ENCODE measurements at regions not wholly inside any gene's neighbourhood (a gene's known extent, or its start where the extent isn't known, plus 50 kb on each side); places are given as distances from the start of the nearest gene placed in this dataset.
"Not testable (repeated sequence)": the region's sequence is repeated elsewhere in the genome, so short reads cannot be mapped to it uniquely, and the experiment has no call there.

DNA sequence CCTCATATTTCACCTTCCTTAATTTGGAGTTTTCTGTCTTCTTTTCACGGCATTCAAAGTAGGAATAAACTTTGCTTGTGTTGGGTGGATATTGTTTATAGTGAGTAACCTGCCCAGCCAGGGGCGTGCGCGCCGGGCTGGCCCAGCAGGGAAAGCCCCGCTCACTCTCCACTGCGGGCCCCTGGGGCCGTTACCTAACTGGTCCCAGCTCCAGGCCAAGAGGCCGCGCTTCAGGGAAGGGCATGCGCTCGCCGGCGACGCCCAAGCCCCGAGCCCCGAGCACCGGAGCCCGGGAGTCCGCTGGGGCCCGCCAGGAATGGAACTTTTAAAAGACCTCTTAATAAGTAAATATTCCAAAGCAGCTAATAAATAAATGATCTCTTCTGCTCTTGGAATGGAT lies 601.3 kb upstream of the ANKRD30A start:
- H3K4me3 Mint-ChIP-seq; CTCF ChIA-PET; H3K27me3 Mint-ChIP-seq; intact Hi-C loops (cut with DNase I, micrococcal nuclease); H3K27ac Mint-ChIP-seq; ATAC-seq; DNase-seq; H3K4me1 Mint-ChIP-seq; H3K36me3 Mint-ChIP-seq (ENCODE audit: low read depth); POLR2A ChIA-PET: not testable (repeated sequence)
- H3K9me3 Mint-ChIP-seq (ENCODE audit: low read depth) = peaks cover 12% of the 10 kb centered on the region

DNA sequence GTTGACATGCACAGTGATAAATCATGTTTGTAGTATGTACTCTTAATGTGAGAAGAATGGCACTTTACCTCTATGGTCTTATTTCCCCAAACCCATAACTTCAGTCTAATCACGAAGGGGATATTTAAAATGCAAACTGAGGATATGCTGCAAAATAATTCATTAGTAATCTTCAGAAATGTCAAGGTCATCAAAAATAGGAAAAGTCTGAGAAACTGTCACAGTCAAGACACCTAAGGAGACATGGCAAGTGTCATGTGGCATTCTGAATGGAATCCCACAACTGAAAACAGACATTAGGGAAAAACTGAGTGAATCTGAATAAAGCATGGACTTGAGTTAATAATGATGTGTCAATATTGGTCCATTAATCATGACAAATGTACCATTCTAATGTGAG lies 605.5 kb upstream of the ANKRD30A start:
- H3K4me3 Mint-ChIP-seq = no peak overlapping the region
- no peak for ATAC-seq
- H3K4me1 Mint-ChIP-seq = no peaks in the 10 kb centered on the region
- no peak for DNase-seq
- H3K9me3 Mint-ChIP-seq (ENCODE audit: low read depth) = peaks cover 15% of the 10 kb centered on the region
- intact Hi-C loops (cut with DNase I, micrococcal nuclease) = no loop called here
- ChIA-PET CTCF (no interaction called here), POLR2A (no interaction called here)
- no peaks in the 10 kb centered on the region for H3K27me3 Mint-ChIP-seq
- no peaks in the 10 kb centered on the region for H3K36me3 Mint-ChIP-seq (ENCODE audit: low read depth)
- H3K27ac Mint-ChIP-seq = no peak overlapping the region

DNA sequence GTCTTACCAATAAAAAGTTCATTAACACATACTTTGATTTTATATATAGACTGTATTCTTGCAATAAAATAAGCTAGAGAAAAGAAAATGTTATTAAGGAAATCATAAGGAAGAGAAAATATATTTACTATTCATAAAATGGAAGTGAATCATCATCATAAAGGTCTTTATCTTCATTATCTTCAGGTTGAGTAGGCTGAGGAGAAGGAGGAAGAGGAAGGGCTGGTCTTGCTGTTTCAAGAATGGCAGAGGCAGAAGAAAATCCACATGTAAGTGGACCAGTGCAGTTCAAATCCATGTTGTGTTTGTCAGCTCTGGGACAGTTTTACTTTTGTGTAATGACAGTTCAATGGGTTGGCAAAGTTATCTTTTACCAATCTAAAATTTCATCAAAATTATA lies 609.1 kb upstream of the ANKRD30A start:
- no peaks in the 10 kb centered on the region for H3K36me3 Mint-ChIP-seq (ENCODE audit: low read depth)
- H3K4me1 Mint-ChIP-seq = no peaks in the 10 kb centered on the region
- ChIA-PET POLR2A (no interaction called here), CTCF (no interaction called here)
- DNase-seq (no peak), ATAC-seq (no peak)
- no peaks in the 10 kb centered on the region for H3K27me3 Mint-ChIP-seq
- H3K4me3 Mint-ChIP-seq = no peak overlapping the region
- peaks cover 15% of the 10 kb centered on the region for H3K9me3 Mint-ChIP-seq (ENCODE audit: low read depth)
- no peak overlapping the region for H3K27ac Mint-ChIP-seq
- intact Hi-C loops (cut with DNase I, micrococcal nuclease) = no loop called here

DNA sequence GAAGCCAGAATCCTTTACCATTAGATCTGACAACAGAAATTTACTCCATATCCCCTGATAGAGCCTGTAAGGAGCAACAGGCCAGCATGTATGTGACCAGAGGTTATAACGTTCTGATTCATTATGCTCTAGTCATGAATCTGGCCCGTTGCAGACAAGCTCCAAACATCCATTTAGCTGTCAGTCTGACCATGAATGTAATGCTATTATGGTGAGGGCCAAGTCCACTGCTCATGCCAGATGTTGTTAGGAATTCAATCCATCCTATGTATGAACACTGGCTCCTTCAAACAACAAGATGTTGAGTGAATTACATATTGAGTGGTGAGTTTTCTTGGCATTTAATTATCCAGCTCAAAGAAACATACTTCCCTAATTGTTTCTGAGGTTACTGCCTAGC lies 610.1 kb upstream of the ANKRD30A start:
- Mint-ChIP-seq H3K9me3 (ENCODE audit: low read depth) (peaks cover 15% of the 10 kb centered on the region), H3K27me3 (no peaks in the 10 kb centered on the region), H3K4me3 (no peak overlapping the region), H3K4me1 (no peaks in the 10 kb centered on the region), H3K36me3 (ENCODE audit: low read depth) (no peaks in the 10 kb centered on the region), H3K27ac (no peak overlapping the region)
- ChIA-PET POLR2A (no interaction called here), CTCF (no interaction called here)
- intact Hi-C loops (cut with DNase I, micrococcal nuclease) = no loop called here
- no peak for DNase-seq
- no peak for ATAC-seq

DNA sequence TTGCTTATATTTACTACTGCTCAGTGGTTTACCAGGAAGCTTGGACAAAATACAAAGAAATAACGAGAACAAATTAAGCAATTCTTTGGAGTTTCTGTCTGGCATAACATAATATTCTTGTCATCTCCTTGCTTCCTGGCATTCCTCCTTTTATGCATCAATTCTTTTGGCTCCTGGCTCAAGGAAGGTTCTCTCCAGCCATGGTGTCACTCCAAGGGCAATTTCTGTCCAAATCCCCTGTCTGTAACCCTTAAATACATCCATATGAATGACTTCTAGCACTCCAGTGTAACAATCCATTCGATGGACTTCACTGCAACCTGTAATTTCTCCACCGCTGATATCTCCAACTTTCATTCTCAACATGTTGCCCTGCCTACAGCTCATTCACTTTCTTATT lies 617.7 kb upstream of the ANKRD30A start:
- ATAC-seq = no peak
- CTCF ChIA-PET = no interaction called here
- Mint-ChIP-seq H3K9me3 (ENCODE audit: low read depth) (peaks cover 5% of the 10 kb centered on the region), H3K27ac (no peak overlapping the region), H3K4me3 (no peak overlapping the region), H3K4me1 (no peaks in the 10 kb centered on the region), H3K36me3 (ENCODE audit: low read depth) (no peaks in the 10 kb centered on the region), H3K27me3 (no peaks in the 10 kb centered on the region)
- intact Hi-C loops (cut with DNase I, micrococcal nuclease) = no loop called here
- DNase-seq = no peak
- POLR2A ChIA-PET = no interaction called here

DNA sequence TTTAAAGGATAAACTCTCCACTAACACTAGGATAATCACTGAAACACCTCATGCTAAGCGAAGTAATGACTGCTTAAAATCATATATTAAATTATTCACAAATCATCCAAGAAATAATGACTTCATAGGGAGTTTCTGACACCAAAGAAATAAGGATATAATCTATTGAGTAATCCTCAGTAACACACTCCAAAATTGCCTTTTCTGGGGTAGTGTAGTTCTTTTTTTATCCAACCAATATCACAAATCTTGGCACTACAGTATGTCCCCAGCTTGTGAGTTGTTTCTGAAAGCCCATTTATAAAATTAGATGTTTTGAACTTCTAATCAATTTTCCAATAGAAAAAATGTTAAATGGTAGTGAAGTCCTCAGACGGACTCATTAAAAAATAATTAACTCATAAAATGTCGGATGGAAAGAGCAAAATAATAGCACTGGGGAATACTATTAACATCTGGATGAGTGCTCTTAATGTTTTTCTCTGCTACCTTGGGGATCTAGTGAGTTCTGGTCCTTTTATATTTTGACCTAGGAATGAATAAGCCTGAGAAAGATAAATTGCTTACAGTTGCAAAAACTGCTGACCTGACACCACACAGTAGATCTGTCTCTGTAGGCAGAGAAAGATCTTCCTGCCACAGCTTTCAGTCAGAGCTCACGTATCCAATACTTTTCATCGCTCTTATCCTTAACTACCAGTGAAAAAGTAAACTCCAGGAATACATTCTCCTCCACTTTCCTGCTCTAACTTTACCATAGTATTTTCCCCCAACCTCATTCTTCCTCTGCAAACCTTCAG lies 618.5 kb upstream of the ANKRD30A start:
- no peaks in the 10 kb centered on the region for H3K27me3 Mint-ChIP-seq
- POLR2A ChIA-PET = no interaction called here
- intact Hi-C loops (cut with DNase I, micrococcal nuclease) = no loop called here
- DNase-seq (no peak), ATAC-seq (no peak)
- H3K9me3 Mint-ChIP-seq (ENCODE audit: low read depth) = peaks cover 5% of the 10 kb centered on the region
- CTCF ChIA-PET = no interaction called here
- H3K36me3 Mint-ChIP-seq (ENCODE audit: low read depth) = no peaks in the 10 kb centered on the region
- H3K4me3 Mint-ChIP-seq = no peak overlapping the region
- no peaks in the 10 kb centered on the region for H3K4me1 Mint-ChIP-seq
- H3K27ac Mint-ChIP-seq = no peak overlapping the region

DNA sequence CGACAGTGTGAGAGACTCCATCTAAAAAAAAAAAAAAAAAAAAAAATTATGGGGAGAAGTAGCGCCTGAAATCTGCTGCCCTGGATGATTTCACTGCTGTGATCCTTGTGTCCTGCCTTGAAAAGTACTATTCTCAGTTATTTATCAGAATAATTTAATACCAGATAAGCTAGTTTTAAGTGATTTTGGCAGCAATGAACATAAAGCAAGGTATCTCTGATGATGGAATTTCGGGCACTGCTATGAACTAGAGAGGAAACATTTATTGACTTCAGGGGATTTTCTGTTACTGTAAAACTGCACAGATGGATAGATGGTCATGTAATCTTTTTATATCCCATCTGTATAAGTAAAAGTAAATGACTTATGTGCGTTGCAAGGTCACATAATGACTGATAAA lies 619.1 kb upstream of the ANKRD30A start:
- Mint-ChIP-seq H3K36me3 (ENCODE audit: low read depth) (no peaks in the 10 kb centered on the region), H3K4me1 (no peaks in the 10 kb centered on the region), H3K4me3 (no peak overlapping the region), H3K9me3 (ENCODE audit: low read depth) (peaks cover 5% of the 10 kb centered on the region), H3K27me3 (no peaks in the 10 kb centered on the region), H3K27ac (no peak overlapping the region)
- ATAC-seq = no peak
- CTCF ChIA-PET = no interaction called here
- DNase-seq = no peak
- intact Hi-C loops (cut with DNase I, micrococcal nuclease) = no loop called here
- POLR2A ChIA-PET = no interaction called here

DNA sequence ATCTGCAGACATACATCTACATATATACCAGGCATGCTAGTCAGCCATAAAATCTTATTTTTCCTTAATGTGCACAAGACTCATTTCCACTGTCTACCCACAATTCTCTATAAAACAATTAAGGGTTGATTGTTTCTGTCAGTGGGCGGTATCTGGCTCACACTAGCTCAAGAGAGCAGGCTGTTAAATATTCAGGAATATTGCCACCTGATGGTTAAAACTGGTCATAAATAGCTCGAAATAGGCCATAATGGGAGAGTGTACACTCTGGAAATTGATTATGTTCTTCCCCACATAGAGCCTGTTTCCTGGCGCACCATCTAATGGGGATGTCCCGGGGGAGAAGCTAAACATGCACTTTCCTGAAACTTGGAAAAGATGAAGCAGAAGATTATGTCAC lies 620.6 kb upstream of the ANKRD30A start:
- ChIA-PET CTCF (no interaction called here), POLR2A (no interaction called here)
- DNase-seq = no peak
- H3K36me3 Mint-ChIP-seq (ENCODE audit: low read depth) = no peaks in the 10 kb centered on the region
- H3K9me3 Mint-ChIP-seq (ENCODE audit: low read depth) = peaks cover 3% of the 10 kb centered on the region
- no peak overlapping the region for H3K4me3 Mint-ChIP-seq
- intact Hi-C loops (cut with DNase I, micrococcal nuclease) = no loop called here
- H3K27ac Mint-ChIP-seq = no peak overlapping the region
- no peak for ATAC-seq
- H3K27me3 Mint-ChIP-seq = no peaks in the 10 kb centered on the region
- H3K4me1 Mint-ChIP-seq = no peaks in the 10 kb centered on the region

DNA sequence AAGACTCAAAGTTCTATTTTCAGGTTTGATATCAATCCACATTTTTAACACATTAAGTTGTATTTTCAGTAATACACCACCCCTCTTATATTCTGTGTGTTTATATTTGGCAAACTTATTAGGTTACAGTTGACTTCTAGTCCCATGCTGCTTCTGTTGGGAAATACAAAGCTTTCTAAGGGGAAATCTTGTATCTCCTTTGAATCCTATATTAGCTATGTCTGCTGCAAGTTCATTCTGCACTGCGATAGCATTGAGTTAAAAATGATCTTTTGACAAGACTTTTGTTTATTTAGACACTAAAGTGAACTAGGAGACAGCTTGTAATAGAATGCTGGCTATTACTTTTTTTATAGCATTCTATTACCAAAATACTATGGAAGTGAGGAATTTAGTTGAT lies 625.1 kb upstream of the ANKRD30A start:
- H3K36me3 Mint-ChIP-seq (ENCODE audit: low read depth) = no peaks in the 10 kb centered on the region
- no peak overlapping the region for H3K27ac Mint-ChIP-seq
- H3K4me3 Mint-ChIP-seq = no peak overlapping the region
- POLR2A ChIA-PET = no interaction called here
- no peaks in the 10 kb centered on the region for H3K4me1 Mint-ChIP-seq
- H3K9me3 Mint-ChIP-seq (ENCODE audit: low read depth) = peaks cover 5% of the 10 kb centered on the region
- no peaks in the 10 kb centered on the region for H3K27me3 Mint-ChIP-seq
- DNase-seq (no peak), ATAC-seq (no peak)
- intact Hi-C loops (cut with DNase I, micrococcal nuclease) = no loop called here
- CTCF ChIA-PET = interaction anchor here (0.6 kb wide), 1 partner anchor 45 kb away, joined by 3 read pairs; no protein-coding TSS in a partner anchor

DNA sequence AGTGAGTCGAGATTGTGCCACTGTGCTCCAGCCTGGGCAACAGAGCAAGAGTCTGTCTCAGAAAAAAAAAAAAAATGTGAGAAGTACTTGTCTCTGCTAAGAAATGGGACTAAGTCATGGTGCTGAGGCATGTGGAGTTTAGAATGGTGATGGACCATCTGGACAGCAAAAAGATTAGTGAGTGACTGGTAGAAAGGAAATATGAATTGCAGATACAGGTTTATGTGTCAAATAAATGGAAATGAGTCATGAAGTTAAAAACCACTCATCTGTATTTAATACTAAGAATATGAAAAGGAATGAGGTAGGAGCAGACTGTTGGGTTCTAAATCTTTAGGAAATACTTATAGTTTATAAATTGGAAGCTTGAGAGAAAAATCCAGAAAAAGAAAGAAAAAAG lies 625.7 kb upstream of the ANKRD30A start:
- intact Hi-C loops (cut with DNase I, micrococcal nuclease) = no loop called here
- Mint-ChIP-seq H3K9me3 (ENCODE audit: low read depth) (peaks cover 6% of the 10 kb centered on the region), H3K4me3 (no peak overlapping the region), H3K4me1 (no peaks in the 10 kb centered on the region), H3K27ac (no peak overlapping the region), H3K36me3 (ENCODE audit: low read depth) (no peaks in the 10 kb centered on the region), H3K27me3 (no peaks in the 10 kb centered on the region)
- no peak for ATAC-seq
- no peak for DNase-seq
- POLR2A ChIA-PET = no interaction called here
- CTCF ChIA-PET = no interaction called here

DNA sequence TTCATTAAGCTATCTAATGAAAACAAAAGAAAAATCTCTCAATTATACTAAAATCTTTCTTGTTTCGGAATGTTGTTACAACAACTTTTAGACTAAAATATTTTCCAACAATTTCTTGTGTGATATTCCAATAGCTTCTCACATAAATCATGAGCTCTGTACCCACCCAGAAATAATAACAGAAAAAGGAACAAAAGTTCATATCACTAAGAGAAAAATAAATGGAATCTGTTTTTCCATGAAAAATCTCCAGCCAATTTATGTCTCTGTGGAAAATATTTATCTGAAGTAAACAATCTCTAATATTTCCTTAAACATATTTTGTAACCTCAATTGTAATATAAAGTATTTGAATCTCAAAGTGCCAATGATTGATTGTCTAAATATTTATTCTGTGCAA lies 628.6 kb upstream of the ANKRD30A start:
- Mint-ChIP-seq H3K27me3 (no peaks in the 10 kb centered on the region), H3K4me1 (no peaks in the 10 kb centered on the region), H3K4me3 (no peak overlapping the region), H3K9me3 (ENCODE audit: low read depth) (peaks cover 8% of the 10 kb centered on the region), H3K27ac (no peak overlapping the region), H3K36me3 (ENCODE audit: low read depth) (no peaks in the 10 kb centered on the region)
- POLR2A ChIA-PET = no interaction called here
- CTCF ChIA-PET = no interaction called here
- no peak for ATAC-seq
- intact Hi-C loops (cut with DNase I, micrococcal nuclease) = no loop called here
- DNase-seq = no peak

DNA sequence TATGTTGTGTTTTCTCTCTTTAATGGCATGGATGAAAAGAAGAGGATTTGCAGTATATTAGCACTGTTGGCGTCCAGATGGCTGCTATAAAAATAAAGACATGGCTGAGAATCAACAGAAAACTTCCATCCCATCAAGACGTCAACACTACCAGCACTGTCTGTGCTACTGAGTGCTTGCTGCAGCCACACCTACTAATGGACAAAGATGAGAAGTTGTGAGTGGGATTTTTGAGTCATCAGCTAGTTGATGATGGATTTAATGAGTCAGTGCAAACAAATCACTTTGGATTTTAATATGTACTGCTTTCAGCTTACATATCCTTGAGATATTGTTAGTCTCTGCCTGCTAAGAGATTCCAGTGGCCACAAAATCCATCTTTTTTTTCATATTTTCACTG lies 631.0 kb upstream of the ANKRD30A start:
- Mint-ChIP-seq H3K27ac (no peak overlapping the region), H3K36me3 (ENCODE audit: low read depth) (no peaks in the 10 kb centered on the region), H3K27me3 (no peaks in the 10 kb centered on the region), H3K4me3 (no peak overlapping the region), H3K4me1 (no peaks in the 10 kb centered on the region), H3K9me3 (ENCODE audit: low read depth) (peaks cover 8% of the 10 kb centered on the region)
- intact Hi-C loops (cut with DNase I, micrococcal nuclease) = no loop called here
- DNase-seq (no peak), ATAC-seq (no peak)
- POLR2A ChIA-PET = no interaction called here
- CTCF ChIA-PET = no interaction called here

DNA sequence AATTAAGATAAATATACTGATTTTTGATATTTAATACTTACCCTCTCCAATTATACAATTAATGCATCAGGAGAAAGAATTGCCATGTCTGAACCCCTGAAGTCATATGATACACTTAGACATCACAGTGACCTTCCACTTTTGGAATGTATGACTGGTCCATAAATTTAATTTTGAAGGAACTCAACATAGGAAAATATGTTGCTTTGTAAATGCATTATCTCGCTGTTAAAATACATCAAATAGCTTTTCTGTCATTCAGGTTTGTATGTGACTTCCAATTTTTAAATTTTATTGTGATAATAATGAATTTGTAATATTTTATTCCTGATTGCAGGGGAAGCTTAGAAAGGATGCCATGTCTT lies 631.9 kb upstream of the ANKRD30A start:
- peaks cover 10% of the 10 kb centered on the region for H3K9me3 Mint-ChIP-seq (ENCODE audit: low read depth)

More for the DNA sequence above, 631.9 kb upstream of the ANKRD30A start:
- H3K4me3 Mint-ChIP-seq = no peak overlapping the region
- DNase-seq = no peak
- no peak for ATAC-seq
- intact Hi-C loops (cut with DNase I, micrococcal nuclease) = no loop called here
- H3K27ac Mint-ChIP-seq = no peak overlapping the region
- H3K36me3 Mint-ChIP-seq (ENCODE audit: low read depth) = no peaks in the 10 kb centered on the region
- no peaks in the 10 kb centered on the region for H3K27me3 Mint-ChIP-seq
- CTCF ChIA-PET = no interaction called here
- no peaks in the 10 kb centered on the region for H3K4me1 Mint-ChIP-seq
- POLR2A ChIA-PET = no interaction called here

Data from activated CD4-positive, alpha-beta T cell treated with anti-CD3 and anti-CD28 coated beads for 36 hours (primary cell).